PC-3 (cell line): ENCODE measurements at regions not wholly inside any gene's neighbourhood (a gene's known extent, or its start where the extent isn't known, plus 50 kb on each side); places are given as distances from the start of the nearest gene placed in this dataset.

Experiments
- ATAC-seq: fragments of 200-7000 bp; cut with Tn5 transposase; 2 replicates; pipeline ENCODE4 v1.9.1; 2020; ENCODE audit warnings: mild to moderate bottlenecking, moderate library complexity
- BruUV-seq: library from RNA; stranded (reverse); fragments of 400-500 nt; replicated peaks from 2 replicates; lab custom pipeline; 2021; lab: Mats Ljungman, UMichigan
- CTCF ChIA-PET: fragments of 300-600 bp; sonication (Branson Sonifier 250); formaldehyde crosslinking; loops from one replicate; lab custom pipeline; 2022; ENCODE audit warnings: antibody characterized with exemption; lab: Charles Lee
- POLR2A ChIA-PET: fragments of 300-600 bp; sonication (Branson Sonifier 250); formaldehyde crosslinking; loops from one replicate; lab custom pipeline; 2022; ENCODE audit warnings: antibody characterized with exemption; ENCODE audit not compliant: unreplicated experiment; lab: Charles Lee
- DNase-seq: peaks from one replicate; pipeline ENCODE4 v3.0.0-alpha.2; 2015
- H2AFZ ChIP-seq: fragments of 300-600 bp; sonication (generic); 2 replicates; pipeline ENCODE4 v1.6.0; 2016; ENCODE audit warnings: antibody characterized with exemption, low read length
- H3F3A ChIP-seq: fragments of 300-600 bp; sonication (generic); one replicate; pipeline ENCODE4 v1.6.0; 2017; ENCODE audit warnings: antibody characterized with exemption, low read length, control low read depth, mild to moderate bottlenecking; ENCODE audit not compliant: unreplicated experiment
- H3K27ac ChIP-seq: fragments of 300-600 bp; sonication (generic); 2 replicates; pipeline ENCODE4 v1.5.1; 2016; ENCODE audit warnings: mild to moderate bottlenecking, low read length
- H3K27me3 ChIP-seq: fragments of 300-600 bp; sonication (generic); 2 replicates; pipeline ENCODE4 v1.6.1; 2016; ENCODE audit warnings: low read length, mixed read lengths
- H3K36me3 ChIP-seq: fragments of 300-600 bp; sonication (generic); 2 replicates; pipeline ENCODE4 v1.6.1; 2016; ENCODE audit warnings: low read depth, mixed run types, low read length, mixed read lengths
- H3K4me1 ChIP-seq: fragments of 300-600 bp; sonication (generic); 2 replicates; pipeline ENCODE4 v1.5.1; 2016; ENCODE audit warnings: low read length; ENCODE audit not compliant: insufficient read depth
- H3K4me2 ChIP-seq: fragments of 300-600 bp; sonication (generic); 2 replicates; pipeline ENCODE4 v1.6.0; 2016; ENCODE audit warnings: low read length
- H3K4me3 ChIP-seq: fragments of 300-600 bp; sonication (generic); 2 replicates; pipeline ENCODE4 v1.5.1; 2016; ENCODE audit warnings: mild to moderate bottlenecking, low read length, mixed read lengths
- H3K79me2 ChIP-seq: fragments of 300-600 bp; sonication (generic); 2 replicates; pipeline ENCODE4 v1.6.1; 2017; ENCODE audit warnings: low read length, mixed read lengths
- H3K9ac ChIP-seq: fragments of 300-600 bp; sonication (generic); 2 replicates; pipeline ENCODE4 v1.6.0; 2016; ENCODE audit warnings: mild to moderate bottlenecking, low read length
- H3K9me2 ChIP-seq: fragments of 300-600 bp; sonication (generic); replicated peaks from 2 replicates; pipeline ENCODE4 v1.6.1; 2016; ENCODE audit warnings: mixed run types, low read length, mixed read lengths
- H3K9me3 ChIP-seq: fragments of 300-600 bp; sonication (generic); 2 replicates; pipeline ENCODE4 v1.6.1; 2016; ENCODE audit warnings: low read length, mixed read lengths
- H4K20me1 ChIP-seq: fragments of 300-600 bp; sonication (generic); 2 replicates; pipeline ENCODE4 v1.6.1; 2016; ENCODE audit warnings: low read length, mixed read lengths
- CTCF ChIP-seq: fragments of 300-600 bp; sonication (generic); conservative IDR thresholded peaks from 2 replicates; pipeline ENCODE4 v1.5.1; 2017; ENCODE audit warnings: antibody characterized with exemption, low read depth, mild to moderate bottlenecking, low read length
- EZH2 ChIP-seq: fragments of 300-600 bp; sonication (generic); IDR thresholded peaks from one replicate; pipeline ENCODE4 v1.6.1; 2017; ENCODE audit warnings: antibody characterized with exemption, mild to moderate bottlenecking, low read length; ENCODE audit not compliant: unreplicated experiment
- EZH2phosphoT487 ChIP-seq: fragments of 300-600 bp; sonication (generic); IDR thresholded peaks from 2 replicates; pipeline ENCODE4 v1.6.1; 2018; ENCODE audit warnings: mild to moderate bottlenecking, antibody characterized with exemption, low read length, borderline replicate concordance
- intact Hi-C: fragments of 100-400 bp; cut with micrococcal nuclease; formaldehyde crosslinking; loops from 2 replicates; pipeline ENCODE4 v1.9.0; 2023

- no TSS peak for BruUV-seq
- no peak for ATAC-seq
These were observed 211.7 kb downstream of the ZIC1 start for GRCh38 chr3:147620906-147621305.

GRCh38 chr3:147630921-147631415 is 221.8 kb downstream of the ZIC1 start:
- intact Hi-C loops, result no loop called here
- Histone ChIP-seq H3K4me2 (no peak overlapping the region), H3K27ac (no peak overlapping the region), H3K27me3 (peaks cover 5% of the 10 kb centered on the region; the same call in 1 of the 2 replicates), H3K4me3 (no peak overlapping the region), H3K9ac (no peak overlapping the region), H3K79me2 (no peaks in the 10 kb centered on the region), H3K9me3 (no peaks in the 10 kb centered on the region), H3K9me2 (no peaks in the 10 kb centered on the region), H3K36me3 (no peaks in the 10 kb centered on the region), H3F3A (no peaks in the 10 kb centered on the region), H4K20me1 (no peaks in the 10 kb centered on the region), H2AFZ (no peak overlapping the region), H3K4me1 (no peaks in the 10 kb centered on the region)
- ChIA-PET POLR2A (no interaction called here), CTCF (no interaction called here)
- TF ChIP-seq CTCF (no peak), EZH2 (no peak), EZH2phosphoT487 (no peak)
- DNase-seq (no peak), ATAC-seq (no peak)
- BruUV-seq, result no TSS peak

More at GRCh38 chr3:147620906-147621305, 211.7 kb downstream of the ZIC1 start:
- TF ChIP-seq EZH2phosphoT487 (no peak), CTCF (no peak), EZH2 (no peak)
- no peak overlapping the region for H2AFZ ChIP-seq
- H4K20me1 ChIP-seq, result no peaks in the 10 kb centered on the region
- intact Hi-C loops, result no loop called here
- no peaks in the 10 kb centered on the region for H3K27me3 ChIP-seq
- no peaks in the 10 kb centered on the region for H3F3A ChIP-seq
- no peaks in the 10 kb centered on the region for H3K36me3 ChIP-seq
- ChIA-PET CTCF (no interaction called here), POLR2A (no interaction called here)
- H3K27ac ChIP-seq, result no peak overlapping the region
- no peaks in the 10 kb centered on the region for H3K79me2 ChIP-seq
- H3K4me3 ChIP-seq, result no peak overlapping the region
- no peak overlapping the region for H3K9ac ChIP-seq
- no peaks in the 10 kb centered on the region for H3K9me2 ChIP-seq
- H3K4me1 ChIP-seq, result no peaks in the 10 kb centered on the region
- H3K4me2 ChIP-seq, result no peak overlapping the region
- H3K9me3 ChIP-seq, result no peaks in the 10 kb centered on the region
- no peak for DNase-seq

- no peak overlapping the region for H2AFZ ChIP-seq
- intact Hi-C loops, result no loop called here
- 0 out of 2 replicates have a peak, but pooled peaks cover 2% of the 10 kb centered on the region for H3K27me3 ChIP-seq
- DNase-seq (no peak), ATAC-seq (no peak)
- no peaks in the 10 kb centered on the region for H4K20me1 ChIP-seq
- H3K36me3 ChIP-seq, result no peaks in the 10 kb centered on the region
- no peak overlapping the region for H3K4me2 ChIP-seq
- H3K27ac ChIP-seq, result no peak overlapping the region
- TF ChIP-seq EZH2phosphoT487 (no peak), EZH2 (no peak), CTCF (no peak)
- H3F3A ChIP-seq, result no peaks in the 10 kb centered on the region
- H3K9me3 ChIP-seq, result no peaks in the 10 kb centered on the region
- BruUV-seq, result no TSS peak
- POLR2A ChIA-PET, result interaction anchor here (0.5 kb wide), 1 partner anchor 11 kb away, joined by 4 read pairs; no protein-coding TSS in a partner anchor
- no peaks in the 10 kb centered on the region for H3K9me2 ChIP-seq
- CTCF ChIA-PET, result no interaction called here
- no peaks in the 10 kb centered on the region for H3K79me2 ChIP-seq
- no peak overlapping the region for H3K9ac ChIP-seq
- no peak overlapping the region for H3K4me3 ChIP-seq
- peaks cover 7% of the 10 kb centered on the region; the same call in 1 of the 2 replicates for H3K4me1 ChIP-seq
These were observed 231.6 kb downstream of the ZIC1 start for GRCh38 chr3:147640781-147641180.
